WTC11 (cell line): ENCODE measurements at regions not wholly inside any gene's neighbourhood (a gene's known extent, or its start where the extent isn't known, plus 50 kb on each side); places are given as distances from the start of the nearest gene placed in this dataset.

Source experiments
- ATF3 ChIP-seq: sonication (generic); formaldehyde crosslinking; conservative IDR thresholded peaks from 2 replicates; pipeline ENCODE4 v1.8.1; 2022; ENCODE audit warnings: mild to moderate bottlenecking, missing genetic modification reagents
- CTCF ChIP-seq: fragments of 200-600 bp; IDR thresholded peaks from 2 replicates; pipeline ENCODE4 v1.8.0; 2022; ENCODE audit warnings: antibody characterized with exemption
- MAX ChIP-seq: sonication (generic); formaldehyde crosslinking; IDR thresholded peaks from 2 replicates; pipeline ENCODE4 v1.8.0; 2022; ENCODE audit warnings: mild to moderate bottlenecking, missing genetic modification reagents
- PREB ChIP-seq: sonication (generic); formaldehyde crosslinking; IDR thresholded peaks from 2 replicates; pipeline ENCODE4 v1.8.1; 2022; ENCODE audit warnings: mild to moderate bottlenecking, missing genetic modification reagents, moderate library complexity, borderline replicate concordance
- PRRX2 ChIP-seq: fragments of 250-450 bp; sonication (Bioruptor Pico); IDR thresholded peaks from 2 replicates; pipeline ENCODE4 v1.8.0; 2021; ENCODE audit warnings: mild to moderate bottlenecking
- ZNF219 ChIP-seq: sonication (generic); formaldehyde crosslinking; IDR thresholded peaks from 2 replicates; pipeline ENCODE4 v1.8.0; 2023; ENCODE audit warnings: missing genetic modification reagents, mild to moderate bottlenecking, borderline replicate concordance

GRCh38 chr6:140049251-140049650 is 674.8 kb upstream of the CITED2 start:
- TF ChIP-seq ZNF219, result no peak
- TF ChIP-seq ATF3, result no peak
- no peak for TF ChIP-seq CTCF
- TF ChIP-seq MAX (CRISPR knock-in tag), result no peak
- no peak for TF ChIP-seq PRRX2 (CRISPR knock-in tag)
- TF ChIP-seq PREB (CRISPR knock-in tag), result no peak
